GM12878 (cell line): ENCODE measurements at regions not wholly inside any gene's neighbourhood (a gene's known extent, or its start where the extent isn't known, plus 50 kb on each side); places are given as distances from the start of the nearest gene placed in this dataset.

Source experiments
- ATAC-seq: fragments of 200-7000 bp; cut with Tn5 transposase; 3 replicates; pipeline ENCODE4 v1.9.1; 2020; ENCODE audit warnings: mild to moderate bottlenecking, moderate library complexity
- BruUV-seq: library from RNA; stranded (reverse); fragments of 400-500 nt; replicated peaks from 2 replicates; lab custom pipeline; 2021; lab: Mats Ljungman, UMichigan
- CTCF ChIA-PET: fragments of 300-600 bp; sonication (Branson Sonifier 250); formaldehyde crosslinking; extraction: SDS; loops from one replicate; lab custom pipeline; 2021; ENCODE audit warnings: inconsistent platforms; lab: Yijun Ruan, JAX
- POLR2A ChIA-PET: fragments of 350-600 bp; formaldehyde crosslinking; extraction: SDS; loops from one replicate; lab custom pipeline; 2021; ENCODE audit warnings: inconsistent platforms; lab: Charles Lee
- RAD21 ChIA-PET: fragments of 300-600 bp; sonication (Branson Sonifier 250); formaldehyde crosslinking; loops from one replicate; lab custom pipeline; 2023; ENCODE audit warnings: antibody characterized with exemption; ENCODE audit not compliant: unreplicated experiment; lab: Charles Lee
- SMC1A ChIA-PET: fragments of 300-600 bp; sonication (Branson Sonifier 250); formaldehyde crosslinking; loops from one replicate; lab custom pipeline; 2023; ENCODE audit not compliant: unreplicated experiment, uncharacterized antibody; lab: Charles Lee
- DNase-seq: peaks from one replicate; pipeline ENCODE4 v3.0.0-alpha.2; 2011; ENCODE audit warnings: low read depth, low spot score
- FAIRE-seq: peaks from 3 replicates; lab custom pipeline; 2011; peaks lifted over from hg19 to GRCh38; lab: Jason Lieb, UNC
- H2AFZ ChIP-seq: 2 replicates; pipeline ENCODE4 v1.6.0; 2011; ENCODE audit warnings: low read depth, low read length, control low read depth; ENCODE audit not compliant: control insufficient read depth
- H3K27ac ChIP-seq: 2 replicates; pipeline ENCODE4 v1.5.1; 2011; ENCODE audit warnings: control low read depth; ENCODE audit not compliant: control insufficient read depth, insufficient read depth
- H3K27me3 ChIP-seq, 2 experiments: replicated peaks in 1 of 2; 2 replicates each; pipeline versions ENCODE4 v1.6.0 to v1.6.1; 2011; ENCODE audit warnings: low read length in 1 of 2; ENCODE audit not compliant: control insufficient read depth in 2 of 2, insufficient read depth in 2 of 2
- H3K36me3 ChIP-seq, 2 experiments: 2 replicates each; pipeline ENCODE4 v1.5.1; 2011; ENCODE audit warnings: low read length in 1 of 2; ENCODE audit not compliant: control insufficient read depth in 2 of 2, insufficient read depth in 2 of 2
- H3K4me1 ChIP-seq: 2 replicates; pipeline ENCODE4 v1.6.1; 2011; ENCODE audit warnings: mild to moderate bottlenecking, low read length, moderate library complexity, mixed read lengths; ENCODE audit not compliant: control insufficient read depth, insufficient read depth
- H3K4me2 ChIP-seq: 2 replicates; pipeline ENCODE4 v1.6.0; 2011; ENCODE audit warnings: control low read depth; ENCODE audit not compliant: control insufficient read depth, insufficient read depth
- H3K4me3 ChIP-seq: fragments of 200-600 bp; sonication (generic); 2 replicates; pipeline ENCODE4 v1.5.1; 2016
- H3K79me2 ChIP-seq: 2 replicates; pipeline ENCODE4 v1.6.0; 2011; ENCODE audit warnings: low read length; ENCODE audit not compliant: control insufficient read depth, insufficient read depth
- H3K9ac ChIP-seq: 2 replicates; pipeline ENCODE4 v1.8.0; 2011; ENCODE audit warnings: low read length, control low read depth, mixed read lengths; ENCODE audit not compliant: control insufficient read depth, insufficient read depth
- H3K9me3 ChIP-seq: replicated peaks from 3 replicates; pipeline ENCODE4 v1.5.1; 2011; ENCODE audit warnings: mild to moderate bottlenecking, low read length; ENCODE audit not compliant: control insufficient read depth, insufficient read depth
- H4K20me1 ChIP-seq: 2 replicates; pipeline ENCODE4 v1.6.0; 2011; ENCODE audit not compliant: control insufficient read depth, insufficient read depth
- ATF7 ChIP-seq: fragments of 450-650 bp; IDR thresholded peaks from 2 replicates; pipeline ENCODE4 v1.6.1; 2016; ENCODE audit warnings: low read depth, mild to moderate bottlenecking
- CREM ChIP-seq: IDR thresholded peaks from 2 replicates; pipeline ENCODE4 v1.6.1; 2014; ENCODE audit warnings: antibody characterized with exemption, low read depth
- E2F4 ChIP-seq: IDR thresholded peaks from 2 replicates; pipeline ENCODE4 v1.6.1; 2012; ENCODE audit warnings: low read depth, low read length, improper control_type of control experiment
- HDAC2 ChIP-seq: fragments of 200-600 bp; sonication (generic); IDR thresholded peaks from 2 replicates; pipeline ENCODE4 v1.6.1; 2017
- HDAC6 ChIP-seq: fragments of 200-600 bp; sonication (generic); IDR thresholded peaks from one replicate; pipeline ENCODE4 v1.8.0; 2017; ENCODE audit warnings: antibody characterized with exemption; ENCODE audit not compliant: unreplicated experiment
- JUND ChIP-seq: IDR thresholded peaks from 2 replicates; pipeline ENCODE4 v1.6.1; 2012; ENCODE audit warnings: low read depth, mild to moderate bottlenecking, low read length, improper control_type of control experiment, moderate library complexity
- REST ChIP-seq: IDR thresholded peaks from 2 replicates; pipeline ENCODE4 v1.6.1; 2012; ENCODE audit warnings: mild to moderate bottlenecking, low read depth, low read length
- SUPT20H ChIP-seq: IDR thresholded peaks from 2 replicates; pipeline ENCODE4 v1.6.1; 2011; ENCODE audit warnings: low read depth, mild to moderate bottlenecking, low read length, moderate library complexity, borderline replicate concordance; ENCODE audit not compliant: control insufficient read depth
- TBL1XR1 ChIP-seq: IDR thresholded peaks from 2 replicates; pipeline ENCODE4 v1.6.1; 2012; ENCODE audit warnings: low read depth, low read length, improper control_type of control experiment
- WGBS: methylation state at CpG from one replicate; pipeline ENCODE4 v1.1.6; 2016; ENCODE audit warnings: low lambda C conversion rate; ENCODE audit not compliant: insufficient replicate concordance, insufficient coverage; ENCODE audit errors: missing lambda C conversion rate; 5-methylcytosine and 5-hydroxymethylcytosine counted together
- in situ Hi-C: fragments of 300-500 bp; cut with MboI; formaldehyde crosslinking; loops from 9 replicates; pipeline ENCODE4 v1.14.3; 2018; ENCODE audit warnings: mixed read lengths
- intact Hi-C: fragments of 100-400 bp; cut with micrococcal nuclease; formaldehyde crosslinking; loops from one replicate; pipeline ENCODE4 v1.14.2; 2022; ENCODE audit not compliant: unreplicated experiment

GRCh38 chr7:7080802-7081201, 101.5 kb upstream of the C1GALT1 start:
- H3K27ac ChIP-seq = no peak overlapping the region
- H4K20me1 ChIP-seq = no peaks in the 10 kb centered on the region
- WGBS = 0% methylated on average over 2 of the region's 2 CpGs
- in situ Hi-C loops = no loop called here
- H3K4me3 ChIP-seq = no peak overlapping the region
- no peak for TF ChIP-seq E2F4
- no peak for TF ChIP-seq REST
- no peak for TF ChIP-seq SUPT20H
- no peak for TF ChIP-seq ATF7
- no peak for TF ChIP-seq HDAC2
- TF ChIP-seq JUND = no peak
- no peak for TF ChIP-seq HDAC6
- TF ChIP-seq CREM = no peak
- TF ChIP-seq TBL1XR1 = no peak
- TF ChIP-seq, all 136 proteins: peak for 0
- FAIRE-seq (no peak), DNase-seq (no peak), ATAC-seq (no peak)
- Histone ChIP-seq H3K4me1 (no peaks in the 10 kb centered on the region), H3K79me2 (no peaks in the 10 kb centered on the region), H3K9ac (no peak overlapping the region), H3K36me3 (no peaks in the 10 kb centered on the region), H2AFZ (no peak overlapping the region), H3K27me3 (no peaks in the 10 kb centered on the region), H3K4me2 (no peak overlapping the region), H3K9me3 (no peaks in the 10 kb centered on the region)
- BruUV-seq = no TSS peak
- CTCF ChIA-PET = interaction anchor here (0.9 to 1.5 kb wide), 2 partner anchors 10 to 22 kb away, joined by 4 read pairs; no protein-coding TSS in a partner anchor
- POLR2A ChIA-PET = no interaction called here
- RAD21 ChIA-PET = no interaction called here
- SMC1A ChIA-PET = interaction anchor here (0.8 to 1.6 kb wide), 3 partner anchors 10 to 24 kb away, joined by 3 to 7 read pairs (median 3); no protein-coding TSS in a partner anchor
- intact Hi-C loops = no loop called here
